ENCODE measurements at regions not wholly inside any gene's neighbourhood (a gene's known extent, or its start where the extent isn't known, plus 50 kb on each side); places are given as distances from the start of the nearest gene placed in this dataset.

- no peak for DNase-seq (ENCODE audit: low read depth)
- no peak for TF ChIP-seq CTCF (IDR thresholded peaks at IDR 0.05; ENCODE audit: control insufficient read depth, extremely low read depth, insufficient read depth)
Observed at GRCh38 chr6:113495521-113495920, 361.6 kb upstream of the MARCKS start.

GRCh38 chr6:113496166-113496565, 361.0 kb upstream of the MARCKS start:
- no peak overlapping the region for H3K4me3 ChIP-seq (ENCODE audit: low read depth, low read length)
- TF ChIP-seq CTCF (IDR thresholded peaks at IDR 0.05; ENCODE audit: control insufficient read depth, extremely low read depth, insufficient read depth): no peak

More at GRCh38 chr6:113495521-113495920, 361.6 kb upstream of the MARCKS start:
- no peak overlapping the region for H3K4me3 ChIP-seq (ENCODE audit: low read depth, low read length)

GRCh38 chr6:113500221-113500620, 356.9 kb upstream of the MARCKS start:
- TF ChIP-seq CTCF (IDR thresholded peaks at IDR 0.05; ENCODE audit: control insufficient read depth, extremely low read depth, insufficient read depth): no peak
- no peak overlapping the region for H3K4me3 ChIP-seq (ENCODE audit: low read depth, low read length)
- DNase-seq (ENCODE audit: low read depth): no peak

More at GRCh38 chr6:113496166-113496565, 361.0 kb upstream of the MARCKS start:
- no peak for DNase-seq (ENCODE audit: low read depth)

- TF ChIP-seq CTCF (IDR thresholded peaks at IDR 0.05; ENCODE audit: control insufficient read depth, extremely low read depth, insufficient read depth): no peak
- H3K4me3 ChIP-seq (ENCODE audit: low read depth, low read length): no peak overlapping the region
- DNase-seq (ENCODE audit: low read depth): no peak
Observed at GRCh38 chr6:113505084-113505699, 352.0 kb upstream of the MARCKS start.

- no peak for DNase-seq (ENCODE audit: low read depth)
- no peak overlapping the region for H3K4me3 ChIP-seq (ENCODE audit: low read depth, low read length)
- no peak for TF ChIP-seq CTCF (IDR thresholded peaks at IDR 0.05; ENCODE audit: control insufficient read depth, extremely low read depth, insufficient read depth)
Observed at GRCh38 chr6:113508249-113508648, 348.9 kb upstream of the MARCKS start.

GRCh38 chr6:113511100-113511499, 346.0 kb upstream of the MARCKS start:
- no peak for TF ChIP-seq CTCF (IDR thresholded peaks at IDR 0.05; ENCODE audit: control insufficient read depth, extremely low read depth, insufficient read depth)
- no peak for DNase-seq (ENCODE audit: low read depth)
- no peak overlapping the region for H3K4me3 ChIP-seq (ENCODE audit: low read depth, low read length)

- TF ChIP-seq CTCF (IDR thresholded peaks at IDR 0.05; ENCODE audit: control insufficient read depth, extremely low read depth, insufficient read depth): no peak
- no peak for DNase-seq (ENCODE audit: low read depth)
Observed at GRCh38 chr6:113512576-113512975, 344.6 kb upstream of the MARCKS start.

More at GRCh38 chr6:113512576-113512975, 344.6 kb upstream of the MARCKS start:
- H3K4me3 ChIP-seq (ENCODE audit: low read depth, low read length): no peak overlapping the region
